K562 (cell line): ENCODE measurements at regions not wholly inside any gene's neighbourhood (a gene's known extent, or its start where the extent isn't known, plus 50 kb on each side); places are given as distances from the start of the nearest gene placed in this dataset.

ENCODE experiments used
- ATAC-seq: fragments of 200-7000 bp; cut with Tn5 transposase; 3 replicates; pipeline ENCODE4 v1.9.1; 2020; ENCODE audit warnings: moderate library complexity
- BruUV-seq: library from RNA; stranded (reverse); fragments of 400-500 nt; replicated peaks from 2 replicates; lab custom pipeline; 2021; lab: Mats Ljungman, UMichigan
- CTCF ChIA-PET: fragments of 300-600 bp; formaldehyde crosslinking; extraction: SDS; loops from one replicate; lab custom pipeline; 2021; ENCODE audit warnings: low intra/inter-chr PET ratio; lab: Yijun Ruan, JAX
- POLR2A ChIA-PET: fragments of 300-600, 350-650 bp; sonication (Branson Sonifier 250); formaldehyde crosslinking; extraction: SDS; loops from one replicate; lab custom pipeline; 2021; ENCODE audit warnings: antibody characterized with exemption, inconsistent platforms; lab: Yijun Ruan, JAX
- DNase-seq, 4 experiments: peaks; one replicate each; pipeline versions ENCODE4 v3.0.0 to v3.0.0-alpha.2; 2011 to 2018; ENCODE audit warnings: low spot score in 3 of 4, mixed read lengths in 3 of 4; ENCODE audit errors: extremely low read depth in 1 of 4
- FAIRE-seq: peaks from 2 replicates; lab custom pipeline; 2011; peaks lifted over from hg19 to GRCh38; lab: Jason Lieb, UNC
- H2AFZ ChIP-seq: 2 replicates; pipeline ENCODE4 v1.6.0; 2011; ENCODE audit warnings: low read depth, low read length, control low read depth, inconsistent platforms
- H3K27ac ChIP-seq: fragments of 200-600 bp; 3 replicates; pipeline ENCODE4 v1.8.0; 2011; ENCODE audit warnings: low read depth, mild to moderate bottlenecking, control low read depth, inconsistent platforms, low read length, moderate library complexity, mixed read lengths; ENCODE audit errors: extremely low read depth
- H3K27me3 ChIP-seq, 2 experiments: fragments of 300-600 bp in 1 of 2; 2 replicates in 1 of 2; 3 replicates in 1 of 2; pipeline versions ENCODE4 v1.6.0 to v1.8.0; 2011; ENCODE audit warnings: inconsistent platforms in 2 of 2, low read length in 2 of 2, mild to moderate bottlenecking in 1 of 2, mixed read lengths in 1 of 2, moderate library complexity in 1 of 2; ENCODE audit not compliant: control insufficient read depth in 2 of 2, insufficient read depth in 2 of 2
- H3K36me3 ChIP-seq: fragments of 300-600 bp; 3 replicates; pipeline ENCODE4 v1.8.0; 2011; ENCODE audit warnings: mild to moderate bottlenecking, low read length, inconsistent platforms; ENCODE audit not compliant: control insufficient read depth, insufficient read depth
- H3K4me1 ChIP-seq, 2 experiments: fragments of 200-600 bp in 1 of 2; replicated peaks in 1 of 2; 2 replicates in 1 of 2; 3 replicates in 1 of 2; pipeline versions ENCODE4 v1.5.1 to v1.8.0; 2011; ENCODE audit warnings: inconsistent platforms in 2 of 2, low read length in 2 of 2, mild to moderate bottlenecking in 1 of 2, mixed read lengths in 1 of 2, moderate library complexity in 1 of 2; ENCODE audit not compliant: control insufficient read depth in 2 of 2, insufficient read depth in 2 of 2
- H3K4me2 ChIP-seq: 2 replicates; pipeline ENCODE4 v1.6.1; 2011; ENCODE audit warnings: low read length, control low read depth, inconsistent platforms, mixed read lengths; ENCODE audit not compliant: insufficient read depth
- H3K4me3 ChIP-seq: fragments of 200-600 bp; sonication (generic), shearing (Covaris generic); 2 replicates; pipeline ENCODE4 v1.5.1; 2016; ENCODE audit warnings: control low read depth, inconsistent platforms
- H3K79me2 ChIP-seq: fragments of 200-600 bp; 3 replicates; pipeline ENCODE4 v1.8.0; 2011; ENCODE audit warnings: low read length, inconsistent platforms; ENCODE audit not compliant: control insufficient read depth, insufficient read depth
- H3K9ac ChIP-seq, 2 experiments: 2 replicates each; pipeline versions ENCODE4 v1.6.0 to v1.6.1; 2011; ENCODE audit warnings: low read depth in 2 of 2, low read length in 2 of 2, control low read depth in 1 of 2, inconsistent platforms in 1 of 2, mild to moderate bottlenecking in 1 of 2, mixed read lengths in 1 of 2; ENCODE audit not compliant: insufficient read depth in 1 of 2
- H3K9me1 ChIP-seq: one replicate; pipeline ENCODE4 v1.6.0; 2011; ENCODE audit warnings: inconsistent platforms, mild to moderate bottlenecking, low read length, moderate library complexity; ENCODE audit not compliant: control insufficient read depth, insufficient read depth
- H3K9me3 ChIP-seq: replicated peaks from 2 replicates; pipeline ENCODE4 v1.5.1; 2011; ENCODE audit warnings: low read depth, low read length, inconsistent platforms; ENCODE audit not compliant: control insufficient read depth, insufficient read depth
- H4K20me1 ChIP-seq: replicated peaks from 2 replicates; pipeline ENCODE4 v1.6.1; 2011; ENCODE audit warnings: low read length, inconsistent platforms, mixed read lengths; ENCODE audit not compliant: control insufficient read depth, insufficient read depth
- HIVEP1 ChIP-seq: fragments of 250-450 bp; sonication (Bioruptor Pico); IDR thresholded peaks from 2 replicates; pipeline ENCODE4 v1.4.0; 2020; ENCODE audit warnings: mild to moderate bottlenecking
- MTA2 ChIP-seq: fragments of 450-650 bp; IDR thresholded peaks from 2 replicates; pipeline ENCODE4 v1.6.1; 2016; ENCODE audit warnings: low read depth
- SP2 ChIP-seq: IDR thresholded peaks from 2 replicates; pipeline ENCODE4 v1.6.1; 2011; ENCODE audit warnings: mild to moderate bottlenecking, low read depth, low read length, moderate library complexity; ENCODE audit not compliant: poor library complexity, severe bottlenecking; ENCODE audit errors: extremely low read depth
- ZNF696 ChIP-seq: fragments of 250-450 bp; sonication (Bioruptor Pico); conservative IDR thresholded peaks from 2 replicates; pipeline ENCODE4 v1.4.0; 2020; ENCODE audit warnings: mild to moderate bottlenecking, moderate library complexity
- ZNF717 ChIP-seq: fragments of 250-450 bp; sonication (Bioruptor Pico); IDR thresholded peaks from 2 replicates; pipeline ENCODE4 v1.5.0; 2021
- WGBS: fragments of 100-300 bp; shearing (Covaris generic); methylation state at CpG from one replicate; pipeline ENCODE4 v1.1.6; 2016; ENCODE audit warnings: low coverage, mixed read lengths; ENCODE audit not compliant: insufficient coverage; ENCODE audit errors: missing lambda C conversion rate; 5-methylcytosine and 5-hydroxymethylcytosine counted together
- in situ Hi-C: fragments of 300-500 bp; cut with MboI; formaldehyde crosslinking; loops from 4 replicates; pipeline ENCODE4 v1.15.0; 2018; ENCODE audit warnings: inconsistent platforms, mixed read lengths
- intact Hi-C: fragments of 100-400 bp; cut with micrococcal nuclease; formaldehyde crosslinking; loops from 2 replicates; pipeline ENCODE4 v1.14.2; 2022
- TF ChIP-seq, protein P1 (sequence below): sonication (generic); formaldehyde crosslinking; IDR thresholded peaks from 2 replicates; pipeline ENCODE4 v1.8.0; 2023; ENCODE audit warnings: missing genetic modification reagents, mild to moderate bottlenecking, borderline replicate concordance
- TF ChIP-seq, protein P2 (sequence below): fragments of 450-650 bp; conservative IDR thresholded peaks from 2 replicates; pipeline ENCODE4 v1.6.1; 2016; ENCODE audit warnings: missing genetic modification characterization, low read depth, mild to moderate bottlenecking, missing compliant biosample characterization, moderate library complexity

DNA sequence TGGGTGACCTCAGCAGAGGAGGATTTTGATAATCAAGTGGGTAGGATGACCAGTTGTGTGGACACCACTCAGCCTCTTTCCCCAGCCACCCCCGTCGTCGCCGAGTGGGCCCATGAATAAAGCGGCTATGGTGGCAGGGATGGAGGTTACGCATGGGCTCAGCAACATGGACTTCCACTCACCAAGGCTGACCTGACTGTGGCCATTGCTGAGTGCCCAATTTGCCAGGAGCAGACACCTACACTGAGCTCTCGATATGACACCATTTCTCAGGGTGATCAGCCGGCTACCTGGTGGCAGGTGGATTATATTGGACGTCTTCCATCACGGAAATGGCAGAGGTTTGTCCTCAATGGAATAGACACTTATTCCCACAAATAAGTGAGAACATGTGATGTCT is 361.3 kb downstream of the KLHL4 start:
- WGBS, result 1% methylated on average over 10 of the region's 10 CpGs
- Histone ChIP-seq H3K9me1 (no peaks in the 10 kb centered on the region), H3K79me2 (no peaks in the 10 kb centered on the region), H3K4me3 (no peak overlapping the region), H3K9me3 (no peaks in the 10 kb centered on the region), H3K27me3 (no peaks in the 10 kb centered on the region), H3K36me3 (no peaks in the 10 kb centered on the region), H3K4me1 (no peaks in the 10 kb centered on the region)
- CTCF ChIA-PET, result no interaction called here
- in situ Hi-C loops, result no loop called here
- intact Hi-C loops, result no loop called here
- BruUV-seq, result no TSS peak
- DNase-seq (no peak), FAIRE-seq (no peak), ATAC-seq (no peak)
- TF ChIP-seq HIVEP1 (CRISPR knock-in tag) (no peak), MTA2 (no peak), ZNF717 (CRISPR knock-in tag) (no peak), SP2 (no peak), ZNF696 (CRISPR knock-in tag) (no peak)
- TF ChIP-seq, protein P1, sequence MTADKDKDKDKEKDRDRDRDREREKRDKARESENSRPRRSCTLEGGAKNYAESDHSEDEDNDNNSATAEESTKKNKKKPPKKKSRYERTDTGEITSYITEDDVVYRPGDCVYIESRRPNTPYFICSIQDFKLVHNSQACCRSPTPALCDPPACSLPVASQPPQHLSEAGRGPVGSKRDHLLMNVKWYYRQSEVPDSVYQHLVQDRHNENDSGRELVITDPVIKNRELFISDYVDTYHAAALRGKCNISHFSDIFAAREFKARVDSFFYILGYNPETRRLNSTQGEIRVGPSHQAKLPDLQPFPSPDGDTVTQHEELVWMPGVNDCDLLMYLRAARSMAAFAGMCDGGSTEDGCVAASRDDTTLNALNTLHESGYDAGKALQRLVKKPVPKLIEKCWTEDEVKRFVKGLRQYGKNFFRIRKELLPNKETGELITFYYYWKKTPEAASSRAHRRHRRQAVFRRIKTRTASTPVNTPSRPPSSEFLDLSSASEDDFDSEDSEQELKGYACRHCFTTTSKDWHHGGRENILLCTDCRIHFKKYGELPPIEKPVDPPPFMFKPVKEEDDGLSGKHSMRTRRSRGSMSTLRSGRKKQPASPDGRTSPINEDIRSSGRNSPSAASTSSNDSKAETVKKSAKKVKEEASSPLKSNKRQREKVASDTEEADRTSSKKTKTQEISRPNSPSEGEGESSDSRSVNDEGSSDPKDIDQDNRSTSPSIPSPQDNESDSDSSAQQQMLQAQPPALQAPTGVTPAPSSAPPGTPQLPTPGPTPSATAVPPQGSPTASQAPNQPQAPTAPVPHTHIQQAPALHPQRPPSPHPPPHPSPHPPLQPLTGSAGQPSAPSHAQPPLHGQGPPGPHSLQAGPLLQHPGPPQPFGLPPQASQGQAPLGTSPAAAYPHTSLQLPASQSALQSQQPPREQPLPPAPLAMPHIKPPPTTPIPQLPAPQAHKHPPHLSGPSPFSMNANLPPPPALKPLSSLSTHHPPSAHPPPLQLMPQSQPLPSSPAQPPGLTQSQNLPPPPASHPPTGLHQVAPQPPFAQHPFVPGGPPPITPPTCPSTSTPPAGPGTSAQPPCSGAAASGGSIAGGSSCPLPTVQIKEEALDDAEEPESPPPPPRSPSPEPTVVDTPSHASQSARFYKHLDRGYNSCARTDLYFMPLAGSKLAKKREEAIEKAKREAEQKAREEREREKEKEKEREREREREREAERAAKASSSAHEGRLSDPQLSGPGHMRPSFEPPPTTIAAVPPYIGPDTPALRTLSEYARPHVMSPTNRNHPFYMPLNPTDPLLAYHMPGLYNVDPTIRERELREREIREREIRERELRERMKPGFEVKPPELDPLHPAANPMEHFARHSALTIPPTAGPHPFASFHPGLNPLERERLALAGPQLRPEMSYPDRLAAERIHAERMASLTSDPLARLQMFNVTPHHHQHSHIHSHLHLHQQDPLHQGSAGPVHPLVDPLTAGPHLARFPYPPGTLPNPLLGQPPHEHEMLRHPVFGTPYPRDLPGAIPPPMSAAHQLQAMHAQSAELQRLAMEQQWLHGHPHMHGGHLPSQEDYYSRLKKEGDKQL (CRISPR knock-in tag), result no peak
- TF ChIP-seq, protein P2, sequence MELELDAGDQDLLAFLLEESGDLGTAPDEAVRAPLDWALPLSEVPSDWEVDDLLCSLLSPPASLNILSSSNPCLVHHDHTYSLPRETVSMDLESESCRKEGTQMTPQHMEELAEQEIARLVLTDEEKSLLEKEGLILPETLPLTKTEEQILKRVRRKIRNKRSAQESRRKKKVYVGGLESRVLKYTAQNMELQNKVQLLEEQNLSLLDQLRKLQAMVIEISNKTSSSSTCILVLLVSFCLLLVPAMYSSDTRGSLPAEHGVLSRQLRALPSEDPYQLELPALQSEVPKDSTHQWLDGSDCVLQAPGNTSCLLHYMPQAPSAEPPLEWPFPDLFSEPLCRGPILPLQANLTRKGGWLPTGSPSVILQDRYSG, result no peak
- TF ChIP-seq, all 486 proteins: peak for 0
- Histone ChIP-seq H3K4me2 (no peak overlapping the region), H3K27ac (no peak overlapping the region), H3K9ac (no peak overlapping the region), H2AFZ (no peak overlapping the region), H4K20me1 (no peaks in the 10 kb centered on the region)
- POLR2A ChIA-PET, result no interaction called here
